PC-9 (cell line): ENCODE measurements at regions not wholly inside any gene's neighbourhood (a gene's known extent, or its start where the extent isn't known, plus 50 kb on each side); places are given as distances from the start of the nearest gene placed in this dataset.

ENCODE experiments used
- BruUV-seq: library from RNA; stranded (reverse); fragments of 400-500 nt; replicated peaks from 2 replicates; lab custom pipeline; 2021; lab: Mats Ljungman, UMichigan
- CTCF ChIA-PET: fragments of 300-600 bp; sonication (Branson Sonifier 250); formaldehyde crosslinking; loops from one replicate; lab custom pipeline; 2022; ENCODE audit warnings: antibody characterized with exemption; lab: Charles Lee
- POLR2A ChIA-PET: fragments of 300-600 bp; sonication (Branson Sonifier 250); formaldehyde crosslinking; loops from one replicate; lab custom pipeline; 2022; ENCODE audit warnings: antibody characterized with exemption; ENCODE audit not compliant: unreplicated experiment; lab: Charles Lee
- DNase-seq, 2 experiments: peaks; one replicate each; pipeline versions ENCODE4 v3.0.0 to v3.0.0-alpha.2; 2015 to 2022; ENCODE audit warnings: mixed read lengths in 1 of 2
- H2AFZ ChIP-seq: fragments of 200-600 bp; sonication (generic); 2 replicates; pipeline ENCODE4 v1.8.1; 2017; ENCODE audit warnings: antibody characterized with exemption
- H3F3A ChIP-seq: fragments of 200-600 bp; sonication (generic); 2 replicates; pipeline ENCODE4 v1.8.1; 2017; ENCODE audit warnings: antibody characterized with exemption, mild to moderate bottlenecking, low read depth; ENCODE audit not compliant: insufficient read depth
- H3K27ac ChIP-seq: fragments of 200-600 bp; sonication (generic); 2 replicates; pipeline ENCODE4 v1.6.1; 2016; ENCODE audit warnings: mixed run types
- H3K27me3 ChIP-seq: fragments of 200-600 bp; sonication (generic); 2 replicates; pipeline ENCODE4 v1.6.1; 2016; ENCODE audit warnings: low read depth, mixed run types; ENCODE audit not compliant: insufficient read depth
- H3K36me3 ChIP-seq: fragments of 200-600 bp; sonication (generic); 2 replicates; pipeline ENCODE4 v1.6.1; 2016; ENCODE audit warnings: low read depth, mixed run types
- H3K4me1 ChIP-seq: fragments of 200-600 bp; sonication (generic); replicated peaks from 2 replicates; pipeline ENCODE4 v1.6.1; 2016; ENCODE audit warnings: mixed run types; ENCODE audit not compliant: insufficient read depth
- H3K4me2 ChIP-seq: fragments of 200-600 bp; sonication (generic); 2 replicates; pipeline ENCODE4 v1.6.1; 2017; ENCODE audit warnings: mixed run types
- H3K4me3 ChIP-seq: fragments of 200-600 bp; sonication (generic); 2 replicates; pipeline ENCODE4 v1.6.1; 2016; ENCODE audit warnings: mixed run types
- H3K79me2 ChIP-seq: fragments of 200-600 bp; sonication (generic); 2 replicates; pipeline ENCODE4 v1.6.1; 2017; ENCODE audit warnings: low read depth, mixed run types
- H3K9me2 ChIP-seq: fragments of 200-600 bp; sonication (generic); 2 replicates; pipeline ENCODE4 v1.8.1; 2017; ENCODE audit warnings: mild to moderate bottlenecking; ENCODE audit not compliant: insufficient read depth
- H3K9me3 ChIP-seq: fragments of 200-600 bp; sonication (generic); 2 replicates; pipeline ENCODE4 v1.8.1; 2016; ENCODE audit warnings: low read depth; ENCODE audit not compliant: insufficient read depth
- H4K20me1 ChIP-seq: fragments of 200-600 bp; sonication (generic); 2 replicates; pipeline ENCODE4 v1.8.1; 2017; ENCODE audit not compliant: insufficient read depth
- CTCF ChIP-seq: fragments of 200-600 bp; sonication (generic); conservative IDR thresholded peaks from 2 replicates; pipeline ENCODE4 v1.6.1; 2017; ENCODE audit warnings: mixed run types, antibody characterized with exemption, mild to moderate bottlenecking, moderate library complexity
- EZH2 ChIP-seq: fragments of 200-600 bp; sonication (generic); IDR thresholded peaks from 2 replicates; pipeline ENCODE4 v1.8.0; 2017; ENCODE audit warnings: antibody characterized with exemption, low read depth
- intact Hi-C: fragments of 100-400 bp; cut with micrococcal nuclease; formaldehyde crosslinking; loops from one replicate; pipeline ENCODE4 v1.10.0; 2022; ENCODE audit not compliant: unreplicated experiment

- Histone ChIP-seq H3F3A (0 out of 2 replicates have a peak, but pooled peaks cover 7% of the 10 kb centered on the region), H3K4me1 (peaks cover 15% of the 10 kb centered on the region), H3K27me3 (no peaks in the 10 kb centered on the region), H3K79me2 (no peaks in the 10 kb centered on the region), H4K20me1 (no peaks in the 10 kb centered on the region), H3K4me2 (no peak overlapping the region), H3K9me2 (no peaks in the 10 kb centered on the region), H3K36me3 (no peaks in the 10 kb centered on the region), H3K4me3 (no peak overlapping the region), H3K9me3 (no peaks in the 10 kb centered on the region), H2AFZ (no peak overlapping the region), H3K27ac (no peak overlapping the region)
- no TSS peak for BruUV-seq
- ChIA-PET POLR2A (no interaction called here), CTCF (no interaction called here)
- intact Hi-C loops: no loop called here
- no peak for TF ChIP-seq CTCF
- no peak for TF ChIP-seq EZH2
- no peak for DNase-seq
Observed at GRCh38 chr4:30833206-30833605, 113.0 kb downstream of the PCDH7 start.

- Histone ChIP-seq H3K27ac (no peak overlapping the region), H3K36me3 (no peaks in the 10 kb centered on the region), H2AFZ (no peak overlapping the region), H3K4me2 (no peak overlapping the region), H4K20me1 (no peaks in the 10 kb centered on the region), H3K27me3 (no peaks in the 10 kb centered on the region), H3K4me1 (peaks cover 25% of the 10 kb centered on the region), H3K4me3 (no peak overlapping the region), H3K9me3 (no peaks in the 10 kb centered on the region), H3K9me2 (no peaks in the 10 kb centered on the region), H3F3A (0 out of 2 replicates have a peak, but pooled peaks cover 7% of the 10 kb centered on the region), H3K79me2 (no peaks in the 10 kb centered on the region)
- intact Hi-C loops: loop anchor here (5.0 kb wide), 1 partner anchor 63 kb away; no protein-coding TSS in a partner anchor
- no TSS peak for BruUV-seq
- TF ChIP-seq EZH2: no peak
- no peak for TF ChIP-seq CTCF
- ChIA-PET POLR2A (no interaction called here), CTCF (no interaction called here)
- no peak for DNase-seq
Observed at GRCh38 chr4:30835044-30835443, 114.9 kb downstream of the PCDH7 start.

GRCh38 chr4:30836231-30836630 lies 116.1 kb downstream of the PCDH7 start:
- peak overlapping the region; percentile 55; the same call in 1 of the 2 replicates for H3K27ac ChIP-seq
- H3K4me1 ChIP-seq: peaks cover 27% of the 10 kb centered on the region
- H4K20me1 ChIP-seq: no peaks in the 10 kb centered on the region
- H2AFZ ChIP-seq: no peak overlapping the region
- H3K9me3 ChIP-seq: no peaks in the 10 kb centered on the region
- H3K27me3 ChIP-seq: no peaks in the 10 kb centered on the region
- ChIA-PET CTCF (no interaction called here), POLR2A (no interaction called here)
- BruUV-seq: no TSS peak
- H3K36me3 ChIP-seq: no peaks in the 10 kb centered on the region
- H3K79me2 ChIP-seq: no peaks in the 10 kb centered on the region
- intact Hi-C loops: loop anchor here (2.0 to 5.0 kb wide), 3 partner anchors 64 to 249 kb away; no protein-coding TSS in a partner anchor
- H3K4me3 ChIP-seq: no peak overlapping the region
- no peaks in the 10 kb centered on the region for H3K9me2 ChIP-seq
- H3K4me2 ChIP-seq: peak overlapping the region; percentile 18; the same call in 1 of the 2 replicates
- no peak for DNase-seq
- no peak for TF ChIP-seq CTCF
- no peak for TF ChIP-seq EZH2
- H3F3A ChIP-seq: 0 out of 2 replicates have a peak, but pooled peaks cover 7% of the 10 kb centered on the region
